ENCODE measurements at regions not wholly inside any gene's neighbourhood (a gene's known extent, or its start where the extent isn't known, plus 50 kb on each side); places are given as distances from the start of the nearest gene placed in this dataset.

DNA sequence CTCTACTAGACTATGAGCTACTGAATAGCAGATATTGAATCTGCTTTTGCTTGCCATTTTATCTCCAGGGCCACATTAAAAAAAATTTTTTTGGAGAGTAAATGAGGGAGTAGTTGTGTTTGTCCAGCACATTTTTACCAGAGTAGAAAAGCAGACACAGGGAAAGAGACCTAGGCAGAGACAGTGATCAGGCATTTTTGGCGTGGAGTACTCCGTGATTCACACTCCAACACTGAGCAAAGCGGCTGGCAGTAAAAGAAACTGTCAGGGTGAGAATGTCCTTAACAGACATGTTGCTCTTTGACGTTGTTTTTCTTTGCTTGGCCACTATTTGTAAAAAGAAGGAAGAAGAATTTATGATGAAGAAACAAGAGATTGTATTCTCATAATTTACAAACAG is 304.0 kb downstream of the TDRD3 start:
- Histone ChIP-seq H3K56ac (replicated peaks; ENCODE audit: insufficient read length, low read depth, low read length) (no peak overlapping the region), H3K79me1 (ENCODE audit: low read depth, low read length) (no peaks in the 10 kb centered on the region), H3K14ac (ENCODE audit: insufficient read length) (no peak overlapping the region), H2BK15ac (ENCODE audit: low read length) (no peak overlapping the region), H2BK20ac (ENCODE audit: low read length) (no peak overlapping the region), H3K18ac (ENCODE audit: extremely low read depth, low read length) (no peak overlapping the region), H3K23ac (ENCODE audit: insufficient read length) (no peak overlapping the region), H4K5ac (ENCODE audit: insufficient read length, low read depth, low read length) (no peak overlapping the region), H3K4ac (replicated peaks; ENCODE audit: insufficient read length, low read depth, low read length) (no peak overlapping the region), H3K23me2 (ENCODE audit: low read depth, low read length) (no peaks in the 10 kb centered on the region), H2BK5ac (ENCODE audit: low read depth, low read length) (no peak overlapping the region), H3K4me2 (ENCODE audit: insufficient read depth in 1 of 2, low read depth in 2 of 2, low read length in 2 of 2) (no peak overlapping the region), H3K9ac (replicated peaks in 1 of 4; ENCODE audit: extremely low read depth in 1 of 4, low read depth in 3 of 4, low read length in 3 of 4) (no peak overlapping the region), H3K27ac (ENCODE audit: low read depth, low read length) (no peak overlapping the region), H3K36me3 (ENCODE audit: control insufficient read depth in 2 of 4, insufficient read depth in 4 of 4, low read length in 3 of 4) (no peaks in the 10 kb centered on the region), H3K9me3 (ENCODE audit: insufficient read depth in 2 of 2, low read depth in 1 of 2, low read length in 1 of 2) (no peaks in the 10 kb centered on the region), H3K79me2 (ENCODE audit: control insufficient read depth in 1 of 2, insufficient read depth in 2 of 2, low read length in 2 of 2) (no peaks in the 10 kb centered on the region), H2BK12ac (ENCODE audit: low read depth, low read length) (no peak overlapping the region), H4K91ac (replicated peaks; ENCODE audit: insufficient read length, low read length) (no peak overlapping the region), H4K8ac (ENCODE audit: extremely low read depth, insufficient read depth, low read length) (no peak overlapping the region), H2AFZ (ENCODE audit: low read length) (no peak overlapping the region), H3K27me3 (replicated peaks in 1 of 4; ENCODE audit: control insufficient read depth in 3 of 4, extremely low read depth in 1 of 4, insufficient read depth in 3 of 4, low read length in 3 of 4) (peaks cover 0 to 1% (median 0%) of the 10 kb centered on the region in 4 experiments; a peak in 1 of 7 replicates), H2AK5ac (ENCODE audit: low read depth, low read length) (no peak overlapping the region), H3K4me1 (replicated peaks in 1 of 4; ENCODE audit: control insufficient read depth in 3 of 4, insufficient read depth in 4 of 4, low read length in 3 of 4) (peaks cover 0 to 7% (median 0%) of the 10 kb centered on the region in 4 experiments; a peak in 3 of 7 replicates), H2BK120ac (replicated peaks; ENCODE audit: low read depth, low read length) (no peak overlapping the region), H3K4me3 (ENCODE audit: extremely low read depth in 1 of 4, insufficient read depth in 2 of 4, low read depth in 3 of 4, low read length in 4 of 4) (no peak overlapping the region), H4K20me1 (replicated peaks in 1 of 2; ENCODE audit: control insufficient read depth in 1 of 2, insufficient read depth in 2 of 2, low read length in 2 of 2) (no peaks in the 10 kb centered on the region)
- DNase-seq (ENCODE audit: low read depth in 1 of 2, low spot score in 2 of 2) (no peak), FAIRE-seq (no peak)
- TF ChIP-seq KDM5A (IDR thresholded peaks at IDR 0.05; ENCODE audit: low read length) = no peak
- TF ChIP-seq TCF12 (IDR thresholded peaks at IDR 0.05; ENCODE audit: low read depth, low read length) = no peak
- no peak for TF ChIP-seq CBX8 (IDR thresholded peaks at IDR 0.05; ENCODE audit: borderline replicate concordance, low read depth, low read length)
- no peak for TF ChIP-seq EGR1 (IDR thresholded peaks at IDR 0.05; ENCODE audit: borderline replicate concordance, low read depth, low read length)
- no peak for TF ChIP-seq USF2 (IDR thresholded peaks at IDR 0.05; ENCODE audit: low read length)
- WGBS, 2 experiments (ENCODE audit: extremely low coverage in 1 of 2, insufficient coverage in 1 of 2, insufficient read length in 1 of 2, insufficient replicate concordance in 2 of 2, low coverage in 1 of 2, low lambda C conversion rate in 2 of 2, missing lambda C conversion rate in 1 of 2) = 81% methylated on average over 4 of the region's 4 CpGs; no CpG with 5 or more reads in 1 of the 2 experiments
- ChIA-PET POLR2A (ENCODE audit: partially characterized antibody) (no interaction called here), CTCF (ENCODE audit: partially characterized antibody) (interaction anchor here (1.6 kb wide), 1 partner anchor 16 kb away, joined by 4 read pairs; no protein-coding TSS in a partner anchor)
